Smooth muscle cell (in vitro differentiated cells): ENCODE measurements at regions not wholly inside any gene's neighbourhood (a gene's known extent, or its start where the extent isn't known, plus 50 kb on each side); places are given as distances from the start of the nearest gene placed in this dataset.

Experiments used
- DNase-seq: peaks from one replicate; lab custom pipeline; 2025; ENCODE audit not compliant: unreplicated experiment; lab: John Stamatoyannopoulos, UW
- H2AFZ ChIP-seq: fragments of 200-600 bp; sonication (generic); 2 replicates; pipeline ENCODE4 v1.6.0; 2016; ENCODE audit warnings: antibody characterized with exemption, low read depth, mild to moderate bottlenecking
- H3F3A ChIP-seq: fragments of 200-600 bp; sonication (generic); 2 replicates; pipeline ENCODE4 v1.6.0; 2017; ENCODE audit warnings: antibody characterized with exemption, low read depth
- H3K27ac ChIP-seq: fragments of 200-600 bp; sonication (generic); 2 replicates; pipeline ENCODE4 v1.5.1; 2016; ENCODE audit warnings: low read depth, mild to moderate bottlenecking
- H3K27me3 ChIP-seq: fragments of 200-600 bp; sonication (generic); 2 replicates; pipeline ENCODE4 v1.6.1; 2016; ENCODE audit warnings: low read depth, mild to moderate bottlenecking
- H3K36me3 ChIP-seq: fragments of 200-600 bp; sonication (generic); 2 replicates; pipeline ENCODE4 v1.5.1; 2016; ENCODE audit warnings: low read depth
- H3K4me1 ChIP-seq: fragments of 200-600 bp; sonication (generic); 2 replicates; pipeline ENCODE4 v1.5.1; 2016; ENCODE audit warnings: low read depth
- H3K4me2 ChIP-seq: fragments of 200-600 bp; sonication (generic); 2 replicates; pipeline ENCODE4 v1.6.0; 2016; ENCODE audit warnings: mild to moderate bottlenecking
- H3K4me3 ChIP-seq: fragments of 200-600 bp; sonication (generic); 2 replicates; pipeline ENCODE4 v1.5.1; 2016; ENCODE audit warnings: mild to moderate bottlenecking
- H3K79me2 ChIP-seq: fragments of 200-600 bp; sonication (generic); 2 replicates; pipeline ENCODE4 v1.6.0; 2016; ENCODE audit warnings: low read depth, mild to moderate bottlenecking
- H3K9ac ChIP-seq: fragments of 200-600 bp; sonication (generic); 2 replicates; pipeline ENCODE4 v1.6.0; 2016; ENCODE audit warnings: low read depth
- H3K9me3 ChIP-seq: fragments of 200-600 bp; sonication (generic); replicated peaks from 2 replicates; pipeline ENCODE4 v1.5.1; 2016; ENCODE audit warnings: low read depth
- H4K20me1 ChIP-seq: fragments of 200-600 bp; sonication (generic); 2 replicates; pipeline ENCODE4 v1.6.0; 2016; ENCODE audit warnings: low read depth
- CTCF ChIP-seq: fragments of 200-600 bp; sonication (generic); IDR thresholded peaks from 2 replicates; pipeline ENCODE4 v1.5.1; 2017; ENCODE audit warnings: borderline replicate concordance, mild to moderate bottlenecking, antibody characterized with exemption; ENCODE audit not compliant: insufficient read depth, poor library complexity, severe bottlenecking
- WGBS: methylation state at CpG from one replicate; pipeline ENCODE4 v1.1.7; 2016; ENCODE audit warnings: low lambda C conversion rate; 5-methylcytosine and 5-hydroxymethylcytosine counted together

DNA sequence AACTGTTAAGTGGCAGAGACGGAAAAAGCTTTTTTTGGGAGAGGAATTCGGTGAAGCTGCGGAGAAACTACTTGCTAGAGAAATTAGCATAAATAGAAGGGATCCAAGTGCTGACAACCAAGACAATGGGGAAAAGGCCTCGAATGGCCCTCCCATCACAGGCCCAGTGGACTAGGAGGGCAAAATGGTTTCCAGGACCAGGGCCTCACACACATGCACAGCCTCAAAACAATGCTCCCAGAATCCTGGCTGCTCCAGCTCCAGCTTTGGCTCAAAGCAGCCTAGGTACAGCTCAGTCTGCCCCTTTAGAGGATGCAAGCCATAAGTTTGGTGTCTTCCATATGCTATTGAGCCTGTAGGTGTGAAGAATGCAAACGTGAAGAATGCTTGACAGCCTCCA, 388.2 kb downstream of the OTOL1 start:
- WGBS = 93% methylated on average over 5 of the region's 5 CpGs
- TF ChIP-seq CTCF = no peak
- Histone ChIP-seq H3K9me3 (no peaks in the 10 kb centered on the region), H3K4me3 (no peak overlapping the region), H3K4me1 (no peaks in the 10 kb centered on the region), H3K27ac (no peak overlapping the region), H3K9ac (no peak overlapping the region), H3F3A (no peaks in the 10 kb centered on the region), H3K36me3 (no peaks in the 10 kb centered on the region), H4K20me1 (no peaks in the 10 kb centered on the region), H3K27me3 (no peaks in the 10 kb centered on the region), H2AFZ (no peak overlapping the region), H3K79me2 (no peaks in the 10 kb centered on the region), H3K4me2 (no peak overlapping the region)
- no peak for DNase-seq

DNA sequence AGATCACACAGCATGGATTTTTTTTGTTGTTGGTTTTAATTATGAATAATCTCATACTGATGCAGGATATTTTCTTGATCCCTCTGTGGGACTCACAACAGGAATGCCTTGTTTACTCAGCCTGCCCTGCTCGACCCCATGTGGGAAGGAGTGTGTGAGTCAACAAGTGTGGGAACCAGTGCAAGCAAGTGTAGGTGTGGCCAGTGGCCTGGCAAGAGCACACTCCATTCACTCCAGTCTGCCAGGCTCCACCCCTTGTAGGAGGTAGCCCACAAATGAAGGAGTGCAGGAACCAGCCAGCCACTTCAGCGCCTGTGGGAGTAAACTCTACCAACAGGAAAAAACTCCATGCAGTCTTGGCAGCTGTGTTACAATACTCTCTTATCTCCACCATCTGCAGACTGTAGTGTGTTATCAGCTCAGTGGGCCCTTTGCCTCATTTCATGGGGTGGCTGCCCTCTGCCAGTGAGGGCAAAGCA, 393.6 kb downstream of the OTOL1 start:
- Histone ChIP-seq H3F3A (peaks cover 9% of the 10 kb centered on the region), H3K79me2 (no peaks in the 10 kb centered on the region), H4K20me1 (no peaks in the 10 kb centered on the region), H3K4me1 (no peaks in the 10 kb centered on the region), H3K4me3 (no peak overlapping the region), H3K27me3 (no peaks in the 10 kb centered on the region), H3K36me3 (no peaks in the 10 kb centered on the region), H2AFZ (no peak overlapping the region), H3K9ac (no peak overlapping the region), H3K27ac (peak overlapping the region; percentile 66), H3K4me2 (peak overlapping the region; percentile 18), H3K9me3 (no peaks in the 10 kb centered on the region)
- WGBS = 18% methylated on average over 2 of the region's 2 CpGs
- peak; percentile 13 for DNase-seq
- TF ChIP-seq CTCF = no peak

GRCh38 chr3:161893972-161894371, 397.4 kb downstream of the OTOL1 start:
- Histone ChIP-seq H3K27me3 (no peaks in the 10 kb centered on the region), H3K36me3 (no peaks in the 10 kb centered on the region), H3K79me2 (no peaks in the 10 kb centered on the region), H3K4me2 (peak overlapping the region; percentile 50), H4K20me1 (no peaks in the 10 kb centered on the region), H3K9me3 (no peaks in the 10 kb centered on the region), H3K4me3 (no peak overlapping the region), H2AFZ (no peak overlapping the region), H3K27ac (no peak overlapping the region), H3F3A (peaks cover 13% of the 10 kb centered on the region), H3K4me1 (no peaks in the 10 kb centered on the region), H3K9ac (no peak overlapping the region)
- TF ChIP-seq CTCF = no peak
- 9% methylated on average over 1 of the region's 1 CpG for WGBS
- DNase-seq = no peak

DNA sequence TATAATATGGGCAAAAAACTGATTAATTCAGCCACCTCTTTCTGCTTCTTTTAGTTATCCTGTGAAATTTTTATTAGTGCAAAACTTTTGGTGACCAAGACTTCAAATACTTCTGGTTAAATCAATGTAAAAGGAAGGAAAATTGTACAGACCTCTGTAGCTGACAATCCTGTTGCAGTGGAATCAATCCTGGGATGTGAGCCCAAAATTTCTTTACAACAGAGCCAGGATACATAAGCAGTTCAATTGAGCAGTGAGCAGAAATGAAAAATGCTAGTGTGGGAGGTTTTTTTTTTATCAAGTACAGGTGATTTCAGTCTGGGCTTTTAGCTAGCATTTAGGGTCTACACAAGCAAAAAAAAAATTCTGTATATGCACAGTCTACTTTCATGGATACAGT, 398.0 kb downstream of the OTOL1 start:
- peak overlapping the region; percentile 50 for H3K4me2 ChIP-seq
- H3K9ac ChIP-seq = no peak overlapping the region
- DNase-seq = no peak
- H3K36me3 ChIP-seq = no peaks in the 10 kb centered on the region
- H3K27me3 ChIP-seq = no peaks in the 10 kb centered on the region
- H3K4me1 ChIP-seq = no peaks in the 10 kb centered on the region
- H3K27ac ChIP-seq = no peak overlapping the region
- no peaks in the 10 kb centered on the region for H4K20me1 ChIP-seq
- H3K4me3 ChIP-seq = no peak overlapping the region
- TF ChIP-seq CTCF = no peak
- no peak overlapping the region for H2AFZ ChIP-seq
- peaks cover 13% of the 10 kb centered on the region for H3F3A ChIP-seq
- no peaks in the 10 kb centered on the region for H3K9me3 ChIP-seq
- H3K79me2 ChIP-seq = no peaks in the 10 kb centered on the region
